AG04449 (cell line): ENCODE measurements at regions not wholly inside any gene's neighbourhood (a gene's known extent, or its start where the extent isn't known, plus 50 kb on each side); places are given as distances from the start of the nearest gene placed in this dataset.

ENCODE experiments used
- CTCF ChIA-PET: fragments of 350-600 bp; formaldehyde crosslinking; extraction: SDS; loops from one replicate; lab custom pipeline; 2021; ENCODE audit warnings: antibody characterized with exemption; lab: Yijun Ruan, JAX
- POLR2A ChIA-PET: fragments of 400-600, 350-600 bp; formaldehyde crosslinking; extraction: SDS; loops from one replicate; lab custom pipeline; 2020; ENCODE audit warnings: antibody characterized with exemption, inconsistent platforms; lab: Yijun Ruan, JAX
- DNase-seq: peaks from one replicate; pipeline ENCODE4 v3.0.0-alpha.2; 2010; ENCODE audit warnings: low read depth, low spot score
- H3K4me3 ChIP-seq: 2 replicates; pipeline ENCODE4 v1.5.1; 2011; ENCODE audit warnings: low read depth, mild to moderate bottlenecking, control low read depth, low read length
- TF ChIP-seq, protein P1 (sequence below): IDR thresholded peaks from one replicate; pipeline ENCODE4 v1.5.1; 2011; ENCODE audit warnings: mild to moderate bottlenecking, moderate library complexity, low read length, control low read depth, inconsistent platforms; ENCODE audit not compliant: insufficient read depth; ENCODE audit errors: missing control alignments

DNA sequence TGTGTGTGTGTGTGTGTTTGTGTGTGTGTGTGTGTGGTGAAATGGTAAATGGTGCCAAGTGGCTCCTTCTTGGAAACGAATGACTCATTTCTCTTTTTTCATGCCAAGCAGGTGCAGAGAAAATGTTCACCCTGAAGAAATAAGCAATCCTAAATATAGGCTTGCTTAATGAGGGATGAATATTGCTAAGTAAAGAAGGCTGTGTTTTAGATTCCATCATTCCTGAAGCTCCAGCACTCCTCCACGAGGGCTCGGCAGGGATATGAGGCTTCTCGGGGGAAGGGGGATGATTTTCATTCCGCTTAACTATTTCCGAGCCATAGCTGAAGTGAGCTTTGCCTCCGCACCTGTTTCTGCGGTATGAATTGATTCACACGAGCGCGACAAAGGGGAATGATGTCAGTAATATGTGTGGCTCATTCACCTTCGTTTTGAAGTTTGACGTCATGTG, 72.9 kb downstream of the TSN start:
- POLR2A ChIA-PET, result no interaction called here
- CTCF ChIA-PET, result interaction anchor here (0.6 to 1.7 kb wide), 2 partner anchors 11 to 17 kb away, joined by 3 to 5 read pairs; no protein-coding TSS in a partner anchor
- DNase-seq, result no peak
- TF ChIP-seq, protein P1, sequence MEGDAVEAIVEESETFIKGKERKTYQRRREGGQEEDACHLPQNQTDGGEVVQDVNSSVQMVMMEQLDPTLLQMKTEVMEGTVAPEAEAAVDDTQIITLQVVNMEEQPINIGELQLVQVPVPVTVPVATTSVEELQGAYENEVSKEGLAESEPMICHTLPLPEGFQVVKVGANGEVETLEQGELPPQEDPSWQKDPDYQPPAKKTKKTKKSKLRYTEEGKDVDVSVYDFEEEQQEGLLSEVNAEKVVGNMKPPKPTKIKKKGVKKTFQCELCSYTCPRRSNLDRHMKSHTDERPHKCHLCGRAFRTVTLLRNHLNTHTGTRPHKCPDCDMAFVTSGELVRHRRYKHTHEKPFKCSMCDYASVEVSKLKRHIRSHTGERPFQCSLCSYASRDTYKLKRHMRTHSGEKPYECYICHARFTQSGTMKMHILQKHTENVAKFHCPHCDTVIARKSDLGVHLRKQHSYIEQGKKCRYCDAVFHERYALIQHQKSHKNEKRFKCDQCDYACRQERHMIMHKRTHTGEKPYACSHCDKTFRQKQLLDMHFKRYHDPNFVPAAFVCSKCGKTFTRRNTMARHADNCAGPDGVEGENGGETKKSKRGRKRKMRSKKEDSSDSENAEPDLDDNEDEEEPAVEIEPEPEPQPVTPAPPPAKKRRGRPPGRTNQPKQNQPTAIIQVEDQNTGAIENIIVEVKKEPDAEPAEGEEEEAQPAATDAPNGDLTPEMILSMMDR, result no peak
- H3K4me3 ChIP-seq, result no peak overlapping the region

DNA sequence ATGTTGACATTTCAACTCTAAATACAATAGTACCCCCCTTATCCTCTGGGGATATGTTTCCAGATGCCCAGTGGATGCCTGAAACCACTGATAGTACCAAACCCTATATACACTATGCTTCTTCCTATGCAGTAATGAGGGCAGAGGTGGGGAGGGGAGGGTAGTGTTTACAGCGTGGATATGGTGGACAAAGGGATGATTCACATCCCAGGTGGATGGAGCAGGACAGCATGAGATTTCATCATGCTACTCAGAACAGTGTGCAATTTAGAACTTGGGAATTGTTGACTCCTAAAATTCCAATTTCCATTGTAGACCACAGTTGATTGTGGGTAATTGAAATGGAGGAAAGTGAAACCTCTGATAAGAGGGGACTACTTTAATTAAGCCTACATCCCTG, 75.4 kb downstream of the TSN start:
- TF ChIP-seq, protein P1, result no peak
- H3K4me3 ChIP-seq, result no peak overlapping the region
- ChIA-PET CTCF (no interaction called here), POLR2A (no interaction called here)
- no peak for DNase-seq

DNA sequence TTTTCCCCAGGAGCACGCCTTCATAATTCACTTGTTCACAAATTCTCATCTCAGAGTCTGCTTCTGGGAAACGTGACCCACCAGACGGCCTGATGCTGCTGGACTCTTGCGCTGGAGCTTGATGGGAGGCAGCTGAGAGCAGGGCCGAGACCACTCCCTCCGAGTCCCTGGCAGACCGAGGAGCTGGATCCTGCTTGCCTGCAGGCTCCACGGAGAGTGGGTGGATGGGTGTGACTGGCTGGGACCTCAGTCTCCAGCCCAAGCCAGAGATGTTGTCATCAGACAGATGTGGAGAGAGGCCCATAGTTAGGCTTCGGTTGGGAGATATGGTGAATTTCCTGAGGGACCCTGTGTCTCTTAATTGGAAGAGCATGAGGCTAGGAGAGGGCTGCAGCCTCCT, 76.4 kb downstream of the TSN start:
- POLR2A ChIA-PET, result no interaction called here
- DNase-seq, result no peak
- TF ChIP-seq, protein P1, result no peak
- CTCF ChIA-PET, result no interaction called here
- no peak overlapping the region for H3K4me3 ChIP-seq

DNA sequence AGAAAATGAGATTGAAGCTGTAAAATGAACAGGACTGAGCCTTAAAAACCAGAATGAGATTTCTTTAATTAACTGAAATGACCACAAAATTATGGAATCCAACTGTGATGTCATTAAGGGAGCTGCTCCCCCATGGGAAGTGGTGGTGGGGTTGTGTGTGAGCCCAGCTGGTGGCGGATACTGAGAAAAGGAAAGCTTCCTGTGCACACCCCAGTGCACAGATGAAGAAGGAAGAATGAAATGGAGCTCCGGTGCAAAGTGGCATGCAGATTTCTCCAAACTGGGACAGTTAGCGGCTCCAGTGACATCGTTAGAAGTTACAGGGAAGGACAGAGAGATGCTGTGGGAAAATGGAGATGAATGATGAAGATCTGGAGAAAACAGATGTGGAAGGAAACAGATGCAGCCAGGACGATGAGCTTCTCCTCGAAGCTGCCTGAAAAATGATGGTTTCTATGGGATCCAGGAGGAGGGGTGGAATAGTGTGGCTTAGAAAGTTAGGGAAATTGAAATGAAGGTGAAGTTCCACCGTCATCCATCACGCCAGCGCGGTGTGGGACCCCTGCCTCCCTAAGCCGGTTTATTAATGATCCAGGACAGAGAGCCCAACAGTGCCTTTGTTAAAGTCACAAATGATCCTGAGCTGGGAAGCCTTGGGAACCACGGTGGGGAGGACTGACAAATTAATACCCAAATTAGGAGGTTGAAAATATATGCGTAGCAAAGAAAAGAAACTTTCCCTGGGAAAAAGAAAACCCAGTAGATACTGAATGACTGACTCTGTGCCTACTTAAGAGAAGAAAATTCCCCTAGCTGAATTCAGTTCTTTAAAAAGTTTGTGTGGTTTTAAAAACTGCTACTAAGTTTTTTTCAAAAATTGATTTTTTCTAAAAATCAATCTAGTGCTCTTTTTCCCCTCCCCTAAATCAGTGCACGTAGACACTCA, 77.2 kb downstream of the TSN start:
- TF ChIP-seq, protein P1, result no peak
- no peak for DNase-seq
- ChIA-PET POLR2A (no interaction called here), CTCF (interaction anchor here (1.4 kb wide), 1 partner anchor 24 kb away, joined by 3 read pairs; no protein-coding TSS in a partner anchor)
- H3K4me3 ChIP-seq, result no peak overlapping the region

DNA sequence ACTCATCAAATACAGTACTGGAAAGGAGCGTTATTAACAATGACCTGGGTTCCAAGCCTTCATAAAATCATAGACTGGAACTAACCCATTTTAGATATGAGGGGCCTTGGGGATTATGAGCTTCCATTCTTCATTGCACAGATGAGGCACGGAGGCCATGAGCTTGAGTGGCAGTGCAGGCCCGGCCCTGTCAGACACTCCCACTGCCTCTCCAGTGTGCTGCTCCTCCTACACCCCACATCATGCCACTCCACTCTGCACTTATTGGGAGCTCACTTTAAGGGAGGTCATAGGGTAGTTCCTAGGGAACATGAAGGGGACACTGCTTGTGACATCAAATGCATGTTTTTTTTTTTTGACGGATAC, 77.9 kb downstream of the TSN start:
- H3K4me3 ChIP-seq, result no peak overlapping the region
- CTCF ChIA-PET, result interaction anchor here (1.4 kb wide), 1 partner anchor 24 kb away, joined by 3 read pairs; no protein-coding TSS in a partner anchor
- DNase-seq, result no peak
- POLR2A ChIA-PET, result no interaction called here
- TF ChIP-seq, protein P1, result no peak

DNA sequence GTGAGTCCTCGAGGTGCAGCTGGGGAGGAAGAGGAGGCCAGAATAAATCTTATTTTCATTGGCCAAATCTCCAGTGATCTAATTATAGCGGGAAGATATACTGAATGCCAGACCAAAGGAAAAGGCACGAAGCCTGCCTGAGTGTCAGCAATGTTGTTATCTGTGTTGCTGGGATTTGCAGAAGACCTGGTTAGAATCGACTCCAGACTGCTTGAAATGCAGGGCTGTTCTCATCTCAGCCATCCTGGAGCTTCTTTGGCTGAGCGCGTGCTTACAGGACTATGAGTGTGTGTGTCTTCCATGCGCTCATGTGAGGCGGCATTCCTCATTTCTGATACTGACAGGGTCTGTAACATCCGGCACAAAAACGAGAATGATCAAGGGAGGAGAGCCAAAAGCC, 81.2 kb downstream of the TSN start:
- H3K4me3 ChIP-seq, result no peak overlapping the region
- TF ChIP-seq, protein P1, result no peak
- ChIA-PET POLR2A (no interaction called here), CTCF (interaction anchor here (0.7 kb wide), 1 partner anchor 25 kb away, joined by 4 read pairs; no protein-coding TSS in a partner anchor)
- DNase-seq, result no peak
